Body of pancreas (tissue), 4 donors: ENCODE measurements at regions not wholly inside any gene's neighbourhood (a gene's known extent, or its start where the extent isn't known, plus 50 kb on each side); places are given as distances from the start of the nearest gene placed in this dataset.

ENCODE experiments used
- ATAC-seq: fragments of 150-250 bp; one replicate; pipeline ENCODE4 v1.9.1; 2016
- DNase-seq, 4 donors: peaks; one replicate each; pipeline ENCODE4 v3.0.0-alpha.2; 2019
- H3K27ac ChIP-seq, 4 donors: fragments of 200-600 bp; sonication (generic); 1 replicate in 3 of 4; 2 replicates in 1 of 4; pipeline versions ENCODE4 v1.5.1 to v1.6.1; 2016 to 2019; ENCODE audit warnings: mild to moderate bottlenecking in 1 of 4, mixed read lengths in 1 of 4, moderate library complexity in 1 of 4
- H3K27me3 ChIP-seq, 2 donors: fragments of 200-600 bp; sonication (generic); one replicate each; pipeline ENCODE4 v1.6.0; 2016; ENCODE audit warnings: mild to moderate bottlenecking in 1 of 2
- H3K36me3 ChIP-seq, 2 donors: fragments of 200-600 bp; sonication (generic); replicated peaks in 1 of 2; 2 replicates each; pipeline ENCODE4 v1.5.1; 2016; ENCODE audit warnings: low read depth in 2 of 2; ENCODE audit not compliant: insufficient read depth in 1 of 2
- H3K4me1 ChIP-seq: fragments of 200-600 bp; sonication (generic); one replicate; pipeline ENCODE4 v1.6.0; 2016
- H3K4me3 ChIP-seq, 2 donors: fragments of 200-600 bp; sonication (generic); 1 replicate in 1 of 2; 2 replicates in 1 of 2; pipeline ENCODE4 v1.5.1; 2016 to 2019
- H3K9me3 ChIP-seq, 3 donors: fragments of 200-600 bp; sonication (generic); 1 replicate in 2 of 3; 2 replicates in 1 of 3; pipeline ENCODE4 v1.5.1; 2016
- CTCF ChIP-seq, 7 experiments: fragments of 450-650 bp in 4 of 7; fragments of 200-600 bp in 3 of 7; sonication (generic) in 3 of 7; IDR thresholded peaks; one replicate each; pipeline ENCODE4 v1.5.1; 2016 to 2019; ENCODE audit warnings: antibody characterized with exemption in 7 of 7
- POLR2A ChIP-seq, 3 donors: fragments of 450-650 bp; IDR thresholded peaks; one replicate each; pipeline ENCODE4 v1.6.1; 2016; ENCODE audit warnings: antibody characterized with exemption in 3 of 3, mild to moderate bottlenecking in 2 of 3
- WGBS, 2 donors: methylation state at CpG; one replicate each; pipeline ENCODE4 v1.1.5; 2017; 5-methylcytosine and 5-hydroxymethylcytosine counted together
- intact Hi-C: fragments of 100-400 bp; cut with DNase I; formaldehyde crosslinking; loops from one replicate; pipeline ENCODE4 v1.15.1; 2023

- WGBS, 2 donors = 28 to 44% methylated on average over 1 of the region's 1 CpG
- no peak overlapping the region for H3K4me3 ChIP-seq
- no peak overlapping the region for H3K27ac ChIP-seq
- H3K4me1 ChIP-seq = no peaks in the 10 kb centered on the region
- DNase-seq = no peak
- TF ChIP-seq CTCF (IDR thresholded peaks at IDR 0.05) (no peak), POLR2A (IDR thresholded peaks at IDR 0.05) (no peak)
- intact Hi-C loops = no loop called here
- ATAC-seq = no peak
- peaks cover 0 to 6% (median 0%) of the 10 kb centered on the region in 3 donors for H3K9me3 ChIP-seq
- H3K27me3 ChIP-seq = no peaks in the 10 kb centered on the region
- H3K36me3 ChIP-seq = no peaks in the 10 kb centered on the region
Observed at GRCh38 chr20:40843251-40843650, 154.2 kb upstream of the MAFB start.

- TF ChIP-seq POLR2A (IDR thresholded peaks at IDR 0.05) (no peak), CTCF (IDR thresholded peaks at IDR 0.05) (no peak)
- no peak for DNase-seq
- 68 to 69% methylated on average over 7 of the region's 7 CpGs for WGBS, 2 donors
- Histone ChIP-seq H3K27ac (no peak overlapping the region), H3K36me3 (no peaks in the 10 kb centered on the region), H3K4me1 (no peaks in the 10 kb centered on the region), H3K9me3 (peaks cover 0 to 6% (median 0%) of the 10 kb centered on the region in 3 donors), H3K27me3 (no peaks in the 10 kb centered on the region), H3K4me3 (no peak overlapping the region)
- intact Hi-C loops = no loop called here
- no peak for ATAC-seq
Observed at GRCh38 chr20:40844332-40844731, 155.3 kb upstream of the MAFB start.

GRCh38 chr20:40848096-40848495 is 159.1 kb upstream of the MAFB start:
- WGBS, 2 donors = 55 to 63% methylated on average over 11 of the region's 11 CpGs
- Histone ChIP-seq H3K4me1 (no peaks in the 10 kb centered on the region), H3K27ac (no peak overlapping the region), H3K36me3 (no peaks in the 10 kb centered on the region), H3K27me3 (no peaks in the 10 kb centered on the region), H3K4me3 (no peak overlapping the region), H3K9me3 (no peaks in the 10 kb centered on the region)
- intact Hi-C loops = no loop called here
- ATAC-seq (no peak), DNase-seq (no peak)
- TF ChIP-seq POLR2A (IDR thresholded peaks at IDR 0.05) (no peak), CTCF (IDR thresholded peaks at IDR 0.05) (no peak)

- Histone ChIP-seq H3K27ac (no peak overlapping the region), H3K27me3 (no peaks in the 10 kb centered on the region), H3K4me3 (no peak overlapping the region), H3K4me1 (no peaks in the 10 kb centered on the region), H3K9me3 (no peaks in the 10 kb centered on the region), H3K36me3 (no peaks in the 10 kb centered on the region)
- intact Hi-C loops = no loop called here
- no peak for TF ChIP-seq POLR2A (IDR thresholded peaks at IDR 0.05)
- no peak for TF ChIP-seq CTCF (IDR thresholded peaks at IDR 0.05)
- DNase-seq (no peak), ATAC-seq (no peak)
- 85% methylated on average over 9 of the region's 9 CpGs for WGBS, 2 donors
Observed at GRCh38 chr20:40848526-40848925, 159.5 kb upstream of the MAFB start.

GRCh38 chr20:40849456-40849855 is 160.4 kb upstream of the MAFB start:
- intact Hi-C loops = no loop called here
- DNase-seq = no peak
- H3K27me3 ChIP-seq = no peaks in the 10 kb centered on the region
- no peak overlapping the region for H3K4me3 ChIP-seq
- H3K9me3 ChIP-seq = no peaks in the 10 kb centered on the region
- ATAC-seq = no peak
- no peak for TF ChIP-seq CTCF (IDR thresholded peaks at IDR 0.05)
- no peak for TF ChIP-seq POLR2A (IDR thresholded peaks at IDR 0.05)
- no peaks in the 10 kb centered on the region for H3K36me3 ChIP-seq
- H3K27ac ChIP-seq = no peak overlapping the region
- H3K4me1 ChIP-seq = no peaks in the 10 kb centered on the region
